Activated naive CD4-positive, alpha-beta T cell treated with anti-CD3 and anti-CD28 coated beads for 36 hours (primary cell): ENCODE measurements at regions not wholly inside any gene's neighbourhood (a gene's known extent, or its start where the extent isn't known, plus 50 kb on each side); places are given as distances from the start of the nearest gene placed in this dataset.

Source experiments
- CTCF ChIA-PET: fragments of 350-600 bp; sonication (Branson Sonifier 250); formaldehyde crosslinking; loops from one replicate; lab custom pipeline; 2021; ENCODE audit warnings: antibody characterized with exemption; lab: Charles Lee
- DNase-seq: peaks from one replicate; pipeline ENCODE4 v3.0.0-alpha.2; 2020
- H3K27ac Mint-ChIP-seq: one replicate; pipeline ENCODE4 v1.8.0; 2021; ENCODE audit warnings: mild to moderate bottlenecking, mixed read lengths
- H3K27me3 Mint-ChIP-seq: one replicate; pipeline ENCODE4 v1.8.0; 2021; ENCODE audit warnings: low read depth, mixed read lengths
- H3K36me3 Mint-ChIP-seq: one replicate; pipeline ENCODE4 v1.8.0; 2021; ENCODE audit warnings: low read depth, mixed read lengths
- H3K4me1 Mint-ChIP-seq: one replicate; pipeline ENCODE4 v1.8.0; 2021; ENCODE audit warnings: low read depth, mixed read lengths
- H3K4me3 Mint-ChIP-seq: one replicate; pipeline ENCODE4 v1.8.0; 2021; ENCODE audit warnings: mild to moderate bottlenecking, moderate library complexity, mixed read lengths
- H3K9me3 Mint-ChIP-seq: one replicate; pipeline ENCODE4 v1.8.0; 2021; ENCODE audit warnings: mixed read lengths
- intact Hi-C: fragments of 100-400 bp; cut with micrococcal nuclease; formaldehyde crosslinking; loops from one replicate; pipeline ENCODE4 v1.15.1; 2023

DNA sequence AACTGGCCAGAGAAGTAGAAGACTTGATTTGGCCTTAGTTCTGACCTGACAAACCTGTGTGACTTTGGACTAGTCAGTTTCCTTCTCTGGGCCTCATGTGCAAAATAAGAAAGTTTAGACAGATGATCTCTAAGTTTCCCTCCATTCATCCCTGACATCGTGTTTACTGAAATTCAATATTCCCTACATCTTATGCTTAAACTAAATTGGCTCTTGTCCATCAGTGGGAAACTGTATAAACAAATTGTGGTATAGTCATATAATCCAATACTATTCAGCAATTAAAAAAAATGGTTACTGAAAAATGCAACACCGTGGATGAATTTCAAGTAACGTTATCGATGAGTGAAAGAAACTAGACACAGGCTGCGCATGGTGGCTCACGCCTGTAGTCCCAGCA is 64.4 kb upstream of the HRH1 start:
- no peaks in the 10 kb centered on the region for H3K4me1 Mint-ChIP-seq
- no peak overlapping the region for H3K27ac Mint-ChIP-seq
- no peak overlapping the region for H3K4me3 Mint-ChIP-seq
- intact Hi-C loops, result no loop called here
- no peaks in the 10 kb centered on the region for H3K36me3 Mint-ChIP-seq
- CTCF ChIA-PET, result no interaction called here
- no peak for DNase-seq
- no peaks in the 10 kb centered on the region for H3K9me3 Mint-ChIP-seq
- peaks cover 2% of the 10 kb centered on the region for H3K27me3 Mint-ChIP-seq

- Mint-ChIP-seq H3K9me3 (no peaks in the 10 kb centered on the region), H3K4me3 (no peak overlapping the region), H3K27ac (no peak overlapping the region), H3K36me3 (no peaks in the 10 kb centered on the region), H3K4me1 (no peaks in the 10 kb centered on the region), H3K27me3 (no peaks in the 10 kb centered on the region)
- CTCF ChIA-PET, result interaction anchor here (1.0 kb wide), 1 partner anchor 30 kb away, joined by 4 read pairs; no protein-coding TSS in a partner anchor
- no peak for DNase-seq
- intact Hi-C loops, result no loop called here
These were observed 63.7 kb upstream of the HRH1 start for GRCh38 chr3:11090551-11090950.

DNA sequence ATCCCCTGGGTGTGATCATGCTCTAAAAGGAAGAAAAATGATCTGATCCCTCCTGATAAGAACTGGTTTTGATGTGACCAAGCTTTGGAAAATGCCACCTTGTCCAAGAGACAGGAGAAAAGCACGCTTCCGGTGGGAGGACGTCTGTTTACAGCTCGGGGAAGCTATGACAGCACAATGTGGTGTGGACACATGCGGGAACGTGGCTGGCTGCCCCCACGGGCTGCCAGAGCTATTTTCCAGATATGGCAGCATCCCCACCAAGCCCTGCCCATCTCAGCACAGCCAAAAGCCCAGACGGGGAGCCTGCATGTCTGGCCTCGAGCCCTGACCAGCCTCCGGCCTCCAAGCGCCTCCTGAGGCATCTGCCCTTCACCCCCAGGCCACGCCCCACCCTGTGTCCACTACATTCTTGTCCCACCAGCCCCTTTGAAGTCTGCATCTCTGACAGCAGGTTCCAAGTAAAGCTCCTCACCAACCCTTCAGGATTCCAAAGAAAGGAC is 63.2 kb upstream of the HRH1 start:
- H3K27ac Mint-ChIP-seq, result no peak overlapping the region
- H3K9me3 Mint-ChIP-seq, result no peaks in the 10 kb centered on the region
- CTCF ChIA-PET, result interaction anchor here (1.0 kb wide), 1 partner anchor 31 kb away, joined by 4 read pairs; no protein-coding TSS in a partner anchor
- H3K4me3 Mint-ChIP-seq, result no peak overlapping the region
- DNase-seq, result no peak
- no peaks in the 10 kb centered on the region for H3K27me3 Mint-ChIP-seq
- intact Hi-C loops, result no loop called here
- H3K36me3 Mint-ChIP-seq, result no peaks in the 10 kb centered on the region
- H3K4me1 Mint-ChIP-seq, result peaks cover 1% of the 10 kb centered on the region

GRCh38 chr3:11091791-11092190 is 62.5 kb upstream of the HRH1 start:
- H3K36me3 Mint-ChIP-seq, result no peaks in the 10 kb centered on the region
- no peak for DNase-seq
- no peaks in the 10 kb centered on the region for H3K27me3 Mint-ChIP-seq
- H3K27ac Mint-ChIP-seq, result no peak overlapping the region
- no peak overlapping the region for H3K4me3 Mint-ChIP-seq
- peaks cover 8% of the 10 kb centered on the region for H3K4me1 Mint-ChIP-seq
- intact Hi-C loops, result no loop called here
- no peaks in the 10 kb centered on the region for H3K9me3 Mint-ChIP-seq
- CTCF ChIA-PET, result no interaction called here

DNA sequence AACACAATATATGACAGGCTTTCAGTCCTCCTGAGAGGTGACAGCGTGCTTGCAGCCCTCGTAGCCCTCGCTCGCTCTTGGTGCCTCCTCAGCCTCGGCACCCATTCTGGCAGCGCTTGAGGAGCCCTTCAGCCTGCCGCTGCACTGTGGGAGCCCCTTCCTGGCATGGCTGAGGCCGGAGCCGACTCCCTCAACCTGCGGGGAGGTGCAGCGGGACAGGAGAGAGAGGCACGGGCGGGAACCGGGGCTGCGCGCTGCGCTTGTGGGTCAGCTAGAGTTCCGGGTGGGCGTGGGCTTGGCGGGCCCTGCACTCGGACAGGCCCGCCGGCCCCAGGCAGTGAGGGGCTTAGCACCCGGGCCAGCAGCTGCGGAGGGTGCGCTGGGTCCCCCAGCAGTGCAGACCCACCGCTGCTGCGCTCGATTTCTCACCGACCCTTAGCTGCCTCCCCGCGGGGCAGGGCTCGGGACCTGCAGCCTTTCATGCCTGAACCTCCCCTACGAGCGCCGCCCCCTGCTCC is 60.4 kb upstream of the HRH1 start:
- H3K4me3 Mint-ChIP-seq, result no peak overlapping the region
- no peaks in the 10 kb centered on the region for H3K36me3 Mint-ChIP-seq
- H3K27ac Mint-ChIP-seq, result no peak overlapping the region
- intact Hi-C loops, result no loop called here
- CTCF ChIA-PET, result interaction anchor here (0.6 to 1.4 kb wide), 2 partner anchors 33 to 571 kb away, joined by 3 to 5 read pairs; no protein-coding TSS in a partner anchor
- peaks cover 4% of the 10 kb centered on the region for H3K27me3 Mint-ChIP-seq
- DNase-seq, result no peak
- no peaks in the 10 kb centered on the region for H3K9me3 Mint-ChIP-seq
- H3K4me1 Mint-ChIP-seq, result peaks cover 13% of the 10 kb centered on the region

DNA sequence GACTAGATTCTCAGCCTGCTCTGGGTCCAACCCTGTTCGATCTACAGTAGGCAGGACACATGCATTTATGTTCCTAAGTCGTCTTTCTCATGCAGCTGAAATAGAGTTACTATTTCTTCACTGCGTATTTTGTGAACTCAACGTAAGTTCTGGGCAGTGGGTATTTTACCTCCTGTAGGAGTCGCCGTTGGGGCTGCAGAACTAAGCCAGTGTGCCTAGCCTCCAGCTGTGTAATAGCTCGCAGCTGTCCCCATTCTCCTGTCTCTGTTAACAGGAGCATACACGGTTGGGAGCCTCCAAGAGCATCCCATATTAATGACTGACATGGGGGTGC is 58.4 kb upstream of the HRH1 start:
- Mint-ChIP-seq H3K9me3 (no peaks in the 10 kb centered on the region), H3K36me3 (no peaks in the 10 kb centered on the region), H3K4me1 (peaks cover 13% of the 10 kb centered on the region), H3K27ac (no peak overlapping the region), H3K4me3 (peak overlapping the region; percentile 38), H3K27me3 (peaks cover 4% of the 10 kb centered on the region)
- CTCF ChIA-PET, result interaction anchor here (0.7 to 1.4 kb wide), 2 partner anchors 35 to 48 kb away, joined by 4 to 7 read pairs; no protein-coding TSS in a partner anchor
- intact Hi-C loops, result no loop called here
- peak; percentile 9 for DNase-seq

- no peaks in the 10 kb centered on the region for H3K9me3 Mint-ChIP-seq
- no peaks in the 10 kb centered on the region for H3K36me3 Mint-ChIP-seq
- H3K27me3 Mint-ChIP-seq, result peaks cover 4% of the 10 kb centered on the region
- peak overlapping the region; percentile 38 for H3K4me3 Mint-ChIP-seq
- peak; percentile 79 for DNase-seq
- intact Hi-C loops, result no loop called here
- CTCF ChIA-PET, result interaction anchor here (0.7 to 1.4 kb wide), 2 partner anchors 35 to 47 kb away, joined by 4 to 7 read pairs; no protein-coding TSS in a partner anchor
- no peak overlapping the region for H3K27ac Mint-ChIP-seq
- H3K4me1 Mint-ChIP-seq, result peaks cover 13% of the 10 kb centered on the region
These were observed 57.8 kb upstream of the HRH1 start for GRCh38 chr3:11096266-11097139.

DNA sequence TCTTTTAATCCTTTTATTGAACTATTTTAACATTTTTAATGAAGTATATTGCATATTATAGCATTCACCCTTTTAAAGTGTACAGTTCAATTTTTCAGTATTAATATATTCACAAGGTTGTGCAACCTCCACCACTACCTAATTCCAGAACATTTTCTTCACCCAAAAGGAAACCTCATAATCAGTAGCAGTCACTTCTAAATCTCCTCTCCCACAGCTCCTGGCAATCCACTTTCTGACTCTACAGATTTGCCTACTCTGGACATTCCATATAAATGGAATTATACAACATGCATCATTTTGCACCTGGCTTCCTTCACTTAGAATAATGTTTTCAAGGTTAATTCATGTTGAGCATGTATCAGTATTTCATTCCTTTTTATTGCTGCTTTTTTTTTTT is 55.0 kb upstream of the HRH1 start:
- CTCF ChIA-PET, result no interaction called here
- peaks cover 13% of the 10 kb centered on the region for H3K4me1 Mint-ChIP-seq
- no peaks in the 10 kb centered on the region for H3K36me3 Mint-ChIP-seq
- DNase-seq, result no peak
- no peak overlapping the region for H3K4me3 Mint-ChIP-seq
- peaks cover 9% of the 10 kb centered on the region for H3K9me3 Mint-ChIP-seq
- peaks cover 4% of the 10 kb centered on the region for H3K27me3 Mint-ChIP-seq
- H3K27ac Mint-ChIP-seq, result no peak overlapping the region
- intact Hi-C loops, result no loop called here
